HG02943 (cell line): ENCODE measurements at regions not wholly inside any gene's neighbourhood (a gene's known extent, or its start where the extent isn't known, plus 50 kb on each side); places are given as distances from the start of the nearest gene placed in this dataset.

Experiments
- ATAC-seq: cut with Tn5 transposase; IDR thresholded peaks from one replicate; pipeline ENCODE4 v1.9.1; 2021; ENCODE audit warnings: mild to moderate bottlenecking, low read depth, moderate library complexity; ENCODE audit not compliant: unreplicated experiment

- no peak for ATAC-seq
Observed at GRCh38 chr4:16969696-16970135, 71.3 kb upstream of the LDB2 start.

- ATAC-seq: no peak
Observed at GRCh38 chr4:16967722-16968121, 69.3 kb upstream of the LDB2 start.

GRCh38 chr4:16959305-16959704, 60.9 kb upstream of the LDB2 start:
- no peak for ATAC-seq

- ATAC-seq: no peak
Observed at GRCh38 chr4:16952896-16953630, 54.6 kb upstream of the LDB2 start.

GRCh38 chr4:16952462-16952871, 54.0 kb upstream of the LDB2 start:
- ATAC-seq: no peak
